Body of pancreas (tissue), 4 donors: ENCODE measurements at regions not wholly inside any gene's neighbourhood (a gene's known extent, or its start where the extent isn't known, plus 50 kb on each side); places are given as distances from the start of the nearest gene placed in this dataset.

Experiments
- CTCF ChIP-seq, 7 experiments: fragments of 450-650 bp in 4 of 7; fragments of 200-600 bp in 3 of 7; sonication (generic) in 3 of 7; IDR thresholded peaks; one replicate each; pipeline ENCODE4 v1.5.1; 2016 to 2019; ENCODE audit warnings: antibody characterized with exemption in 7 of 7
- POLR2A ChIP-seq, 3 donors: fragments of 450-650 bp; IDR thresholded peaks; one replicate each; pipeline ENCODE4 v1.6.1; 2016; ENCODE audit warnings: antibody characterized with exemption in 3 of 3, mild to moderate bottlenecking in 2 of 3

- TF ChIP-seq CTCF (IDR thresholded peaks at IDR 0.05) (no peak), POLR2A (IDR thresholded peaks at IDR 0.05) (no peak)
These were observed 493.8 kb downstream of the RPS29 start for GRCh38 chr14:49092345-49092744.
